Heart right ventricle (tissue), 16 donors: ENCODE measurements at regions not wholly inside any gene's neighbourhood (a gene's known extent, or its start where the extent isn't known, plus 50 kb on each side); places are given as distances from the start of the nearest gene placed in this dataset.

Source experiments
- ATAC-seq, 8 donors: fragments of 200-7000 bp; cut with Tn5 transposase; one replicate each; pipeline ENCODE4 v1.9.1; 2020; ENCODE audit warnings: mild to moderate bottlenecking in 8 of 8, moderate library complexity in 8 of 8, moderate number of reproducible peaks in 1 of 8
- DNase-seq, 2 donors: peaks; one replicate each; pipeline ENCODE4 v3.0.0-alpha.2; 2020
- H3K27ac ChIP-seq, 10 donors: fragments of 200-600 bp; sonication (generic) in 2 of 10; one replicate each; pipeline versions ENCODE4 v1.5.0 to v1.8.0; 2020 to 2022; ENCODE audit warnings: mild to moderate bottlenecking in 3 of 10
- H3K27me3 ChIP-seq, 7 donors: fragments of 200-600 bp; one replicate each; pipeline ENCODE4 v1.8.0; 2021 to 2022; ENCODE audit warnings: mild to moderate bottlenecking in 2 of 7
- H3K36me3 ChIP-seq, 9 donors: fragments of 200-600 bp; sonication (generic) in 1 of 9; one replicate each; pipeline versions ENCODE4 v1.5.0 to v1.8.0; 2020 to 2022; ENCODE audit warnings: mild to moderate bottlenecking in 2 of 9
- H3K4me1 ChIP-seq, 9 donors: fragments of 200-600 bp; sonication (generic) in 1 of 9; one replicate each; pipeline versions ENCODE4 v1.5.0 to v1.8.0; 2020 to 2022; ENCODE audit warnings: mild to moderate bottlenecking in 4 of 9
- H3K4me3 ChIP-seq, 10 donors: fragments of 200-600 bp; sonication (generic) in 2 of 10; one replicate each; pipeline versions ENCODE4 v1.5.0 to v1.8.0; 2020 to 2022; ENCODE audit warnings: mild to moderate bottlenecking in 7 of 10, moderate library complexity in 2 of 10
- H3K9me3 ChIP-seq, 11 donors: fragments of 200-600 bp in 10 of 11; sonication (generic) in 2 of 11; one replicate each; pipeline versions ENCODE4 v1.5.0 to v1.8.0; 2013 to 2022; ENCODE audit warnings: mild to moderate bottlenecking in 2 of 11, control low read depth in 1 of 11, moderate library complexity in 1 of 11
- WGBS, 2 donors: extraction: QIAGEN DNeasy Blood & Tissue Kit; methylation state at CpG; one replicate each; pipeline ENCODE4 v1.1.7; 2013; ENCODE audit warnings: inconsistent platforms in 1 of 2; 5-methylcytosine and 5-hydroxymethylcytosine counted together
- intact Hi-C, 10 donors: fragments of 100-400 bp; cut with DNase I; formaldehyde crosslinking; loops; one replicate each; pipeline versions ENCODE4 v1.11.1 to v1.14.2; 2022
- TF ChIP-seq, protein P1 (sequence below), 9 donors: fragments of 200-600 bp; sonication (generic) in 2 of 9; IDR thresholded peaks; one replicate each; pipeline versions ENCODE4 v1.5.0 to v1.8.0; 2021 to 2022; ENCODE audit warnings: antibody characterized with exemption in 9 of 9, mild to moderate bottlenecking in 5 of 9, moderate library complexity in 1 of 9
- donor health status: Arrhythmogenic right ventricular cardiomyopathy.
- donor health status: ischemic (EF 13 %, LVEDD 7.1; RV severe dilation, severe dysfunction).
- donor health status: healthy with polysubstance abuse.
- donor health status: DM: no; HTN: yes; CAD: no.
- donor health status: DM: no; HTN: no; CAD: no.
- donor health status: ischemic (EF 25% LVEDD 6.9; RV normal size, moderate dysfunction).
- donor health status: ischemic (EF 25% LVEDD 5.7; RV mildly dilated, moderate dysfunction).
- donor health status: healthy.
- donor health status: DM: yes; HTN: yes; CAD: no.
- donor health status: Ischemic cardiomyopathy.
- donor health status: ischemic (EF 35%, LVEDD 5.7; RV mildly dilated, moderate dysfunction).
- donor health status: nonischemic (EF 11% LVEDD 7.7; RV severe dilation, severe dysfunction).
- donor health status: DM: yes; HTN: yes; CAD: no.
- donor health status: PGD.
- donor health status: ischemic (EF 29% LVEDD 5.4; RV normal size, mild dysfunction).
- donor health status: nonischemic (EF 23%, LVEDD 6.1; RV moderate dilation, normal function).

DNA sequence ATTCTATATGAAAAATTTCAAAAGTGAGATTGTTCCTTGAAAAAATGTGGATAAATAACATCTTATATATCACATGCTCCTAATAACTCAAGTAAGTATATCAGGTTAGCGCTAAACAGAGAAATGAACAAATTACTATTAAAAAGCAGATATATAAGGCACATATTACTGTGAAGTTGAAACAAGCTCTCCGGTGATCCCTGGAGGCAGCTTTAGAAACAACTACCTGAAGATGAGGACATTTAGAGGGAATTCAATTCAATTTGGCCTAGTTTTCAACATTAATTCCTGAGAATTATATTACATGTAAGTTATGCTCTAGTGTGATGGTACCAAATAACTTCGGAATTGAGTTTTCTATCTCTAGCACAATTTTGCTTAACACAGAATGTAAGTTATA is 1373.6 kb upstream of the SPRY2 start:
- TF ChIP-seq, protein P1, sequence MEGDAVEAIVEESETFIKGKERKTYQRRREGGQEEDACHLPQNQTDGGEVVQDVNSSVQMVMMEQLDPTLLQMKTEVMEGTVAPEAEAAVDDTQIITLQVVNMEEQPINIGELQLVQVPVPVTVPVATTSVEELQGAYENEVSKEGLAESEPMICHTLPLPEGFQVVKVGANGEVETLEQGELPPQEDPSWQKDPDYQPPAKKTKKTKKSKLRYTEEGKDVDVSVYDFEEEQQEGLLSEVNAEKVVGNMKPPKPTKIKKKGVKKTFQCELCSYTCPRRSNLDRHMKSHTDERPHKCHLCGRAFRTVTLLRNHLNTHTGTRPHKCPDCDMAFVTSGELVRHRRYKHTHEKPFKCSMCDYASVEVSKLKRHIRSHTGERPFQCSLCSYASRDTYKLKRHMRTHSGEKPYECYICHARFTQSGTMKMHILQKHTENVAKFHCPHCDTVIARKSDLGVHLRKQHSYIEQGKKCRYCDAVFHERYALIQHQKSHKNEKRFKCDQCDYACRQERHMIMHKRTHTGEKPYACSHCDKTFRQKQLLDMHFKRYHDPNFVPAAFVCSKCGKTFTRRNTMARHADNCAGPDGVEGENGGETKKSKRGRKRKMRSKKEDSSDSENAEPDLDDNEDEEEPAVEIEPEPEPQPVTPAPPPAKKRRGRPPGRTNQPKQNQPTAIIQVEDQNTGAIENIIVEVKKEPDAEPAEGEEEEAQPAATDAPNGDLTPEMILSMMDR (IDR thresholded peaks at IDR 0.05) = no peak
- H3K36me3 ChIP-seq = no peaks in the 10 kb centered on the region
- intact Hi-C loops = no loop called here
- no peak overlapping the region for H3K4me3 ChIP-seq
- no peaks in the 10 kb centered on the region for H3K9me3 ChIP-seq
- DNase-seq (no peak), ATAC-seq (no peak)
- no peak overlapping the region for H3K27ac ChIP-seq
- H3K27me3 ChIP-seq = no peaks in the 10 kb centered on the region
- H3K4me1 ChIP-seq = no peaks in the 10 kb centered on the region
- WGBS, 2 donors = 85 to 94% methylated on average over 3 of the region's 3 CpGs

DNA sequence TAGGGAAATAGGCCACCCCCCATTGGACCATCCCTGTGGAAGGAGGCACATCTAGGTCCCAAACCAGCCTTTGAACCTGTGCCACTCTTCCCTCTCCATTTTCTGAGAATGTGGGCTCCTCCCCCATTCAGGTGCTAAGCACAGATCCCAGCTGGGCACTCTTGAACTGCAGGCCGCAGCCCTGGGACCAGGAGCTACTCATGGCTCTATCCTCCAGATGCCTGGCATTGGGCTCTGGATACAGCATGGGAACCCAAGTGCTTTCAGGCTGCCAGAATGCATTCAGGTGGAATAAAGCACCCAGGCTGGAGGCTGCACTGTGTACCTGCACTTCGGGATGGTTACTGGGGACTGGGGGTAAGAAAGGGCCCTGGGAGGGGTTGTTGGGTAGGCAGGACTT is 1372.3 kb upstream of the SPRY2 start:
- ATAC-seq (no peak), DNase-seq (no peak)
- intact Hi-C loops = no loop called here
- Histone ChIP-seq H3K4me3 (no peak overlapping the region), H3K4me1 (no peaks in the 10 kb centered on the region), H3K27me3 (no peaks in the 10 kb centered on the region), H3K36me3 (no peaks in the 10 kb centered on the region), H3K9me3 (peaks cover 0 to 10% (median 0%) of the 10 kb centered on the region in 11 donors), H3K27ac (no peak overlapping the region)
- WGBS, 2 donors = 89 to 92% methylated on average over 2 of the region's 2 CpGs
- TF ChIP-seq, protein P1 (IDR thresholded peaks at IDR 0.05) = no peak

DNA sequence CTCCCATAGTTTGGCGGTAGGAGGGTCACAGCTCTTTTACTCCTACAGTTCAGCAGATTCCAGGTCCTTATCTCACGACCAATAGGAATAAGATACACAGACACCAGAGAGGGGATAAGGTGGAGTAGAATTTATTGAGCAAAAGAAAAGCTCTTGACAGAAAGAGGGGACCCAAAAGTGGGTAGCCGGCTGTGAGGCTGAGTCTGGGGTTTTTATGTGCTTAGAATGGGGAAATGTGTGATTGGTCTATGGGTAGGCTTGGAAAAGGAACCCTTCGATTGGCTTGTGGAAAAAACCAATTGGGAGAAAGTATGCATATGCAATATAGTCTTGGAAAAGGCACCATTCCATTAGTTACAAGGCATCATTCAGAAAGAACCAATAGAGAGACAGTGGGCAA is 1356.9 kb upstream of the SPRY2 start:
- no peaks in the 10 kb centered on the region for H3K4me1 ChIP-seq
- no peaks in the 10 kb centered on the region for H3K27me3 ChIP-seq
- TF ChIP-seq, protein P1 (IDR thresholded peaks at IDR 0.05) = no peak
- H3K9me3 ChIP-seq = peaks cover 0 to 29% (median 4%) of the 10 kb centered on the region in 11 donors
- no peak overlapping the region for H3K27ac ChIP-seq
- no peak for ATAC-seq
- no peak for DNase-seq
- no peaks in the 10 kb centered on the region for H3K36me3 ChIP-seq
- 77 to 84% methylated on average over 4 of the region's 4 CpGs for WGBS, 2 donors
- intact Hi-C loops = no loop called here
- H3K4me3 ChIP-seq = no peak overlapping the region

DNA sequence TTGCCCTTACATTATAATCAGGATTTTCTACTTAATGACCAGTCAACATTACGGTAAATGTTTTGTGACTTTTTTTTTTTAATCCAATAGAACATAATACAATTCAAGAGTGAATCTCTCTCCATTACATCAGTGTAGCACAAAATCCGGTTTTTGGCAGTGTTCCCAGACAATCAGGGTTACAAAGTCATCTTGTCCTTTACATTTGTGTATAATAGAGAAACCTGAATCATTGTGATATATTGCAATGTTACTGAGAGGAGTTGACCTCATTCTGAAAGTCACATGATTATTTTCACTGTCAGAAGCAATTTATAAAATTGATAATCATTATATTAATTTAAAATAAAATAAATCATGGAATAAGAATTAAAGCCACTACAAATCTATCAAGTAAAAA is 1346.0 kb upstream of the SPRY2 start:
- no peaks in the 10 kb centered on the region for H3K36me3 ChIP-seq
- ATAC-seq (no peak), DNase-seq (no peak)
- no peak overlapping the region for H3K27ac ChIP-seq
- no peak overlapping the region for H3K4me3 ChIP-seq
- H3K4me1 ChIP-seq = no peaks in the 10 kb centered on the region
- intact Hi-C loops = no loop called here
- TF ChIP-seq, protein P1 (IDR thresholded peaks at IDR 0.05) = no peak
- H3K27me3 ChIP-seq = no peaks in the 10 kb centered on the region
- peaks cover 0 to 7% (median 0%) of the 10 kb centered on the region in 11 donors for H3K9me3 ChIP-seq
- 25 to 35% methylated on average over 2 of the region's 2 CpGs for WGBS, 2 donors

DNA sequence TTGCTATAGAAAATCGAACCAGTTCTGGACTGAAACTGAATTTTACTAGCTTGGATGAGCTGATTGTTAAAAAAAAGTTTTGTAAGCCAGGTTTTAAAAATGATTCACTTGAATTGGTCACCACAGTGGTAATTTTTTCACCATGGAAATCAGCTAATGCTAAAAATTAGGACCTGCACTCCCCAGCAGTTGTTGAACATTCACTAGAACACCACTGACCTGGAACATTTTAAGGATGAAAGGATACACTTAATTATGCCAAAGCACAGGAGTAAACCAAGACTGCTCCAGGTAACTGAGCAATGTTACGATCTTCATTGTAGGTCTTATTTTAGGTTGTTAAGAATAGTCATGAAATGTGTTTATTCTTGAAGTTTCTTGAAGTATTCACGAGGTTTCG is 1342.6 kb upstream of the SPRY2 start:
- intact Hi-C loops = no loop called here
- H3K36me3 ChIP-seq = no peaks in the 10 kb centered on the region

More for the DNA sequence above, 1342.6 kb upstream of the SPRY2 start:
- no peak for DNase-seq
- WGBS, 2 donors = 75 to 85% methylated on average over 4 of the region's 4 CpGs
- ATAC-seq = no peak
- no peak overlapping the region for H3K27ac ChIP-seq
- H3K4me3 ChIP-seq = no peak overlapping the region
- H3K4me1 ChIP-seq = no peaks in the 10 kb centered on the region
- TF ChIP-seq, protein P1 (IDR thresholded peaks at IDR 0.05) = no peak
- peaks cover 0 to 20% (median 0%) of the 10 kb centered on the region in 11 donors for H3K9me3 ChIP-seq
- no peaks in the 10 kb centered on the region for H3K27me3 ChIP-seq
